Skin epidermis (tissue), 12 donors: ENCODE measurements at regions not wholly inside any gene's neighbourhood (a gene's known extent, or its start where the extent isn't known, plus 50 kb on each side); places are given as distances from the start of the nearest gene placed in this dataset.

Experiments
- H3K27ac ChIP-seq, 21 experiments: fragments of 200-600 bp; sonication (generic) in 11 of 21; one replicate each; pipeline ENCODE4 v1.5.0; 2020; ENCODE audit warnings: mild to moderate bottlenecking in 3 of 21, inconsistent platforms in 2 of 21, moderate library complexity in 2 of 21
- H3K4me3 ChIP-seq, 7 experiments: fragments of 200-600 bp; sonication (generic) in 2 of 7; one replicate each; pipeline ENCODE4 v1.5.0; 2020; ENCODE audit warnings: inconsistent platforms in 2 of 7, mild to moderate bottlenecking in 2 of 7, moderate library complexity in 1 of 7

- Histone ChIP-seq H3K4me3 (no peak overlapping the region), H3K27ac (peak overlapping the region in 2 of 21 experiments; percentile 59 to 66)
These were observed 53.6 kb upstream of the RANBP6 start for GRCh38 chr9:6068983-6069382.

DNA sequence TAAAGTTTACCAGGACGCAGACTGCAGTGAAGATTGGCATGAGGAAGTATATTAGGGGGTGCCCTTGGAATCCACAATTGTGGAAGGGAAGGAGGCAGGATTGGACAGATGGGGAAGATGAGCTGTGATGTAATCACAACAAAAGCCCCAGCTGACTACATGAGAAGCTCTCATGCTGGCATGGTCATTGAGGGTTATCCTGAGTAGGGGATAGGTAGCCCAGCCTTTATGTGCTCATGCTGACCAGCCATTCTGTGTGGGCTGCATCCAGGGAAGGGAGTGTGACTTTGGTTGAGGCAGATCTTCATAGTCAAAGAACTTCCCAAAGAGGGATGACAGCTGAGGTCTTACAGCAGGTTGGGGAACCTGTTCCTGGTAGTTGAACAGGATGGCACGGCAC is 52.0 kb upstream of the RANBP6 start:
- Histone ChIP-seq H3K4me3 (no peak overlapping the region), H3K27ac (no peak overlapping the region)
